ENCODE measurements at regions not wholly inside any gene's neighbourhood (a gene's known extent, or its start where the extent isn't known, plus 50 kb on each side); places are given as distances from the start of the nearest gene placed in this dataset.

- DNase-seq (ENCODE audit: low read depth in 2 of 3, low spot score in 2 of 3): no peak
Observed at GRCh38 chr10:78184851-78185692, 151.4 kb downstream of the RPS24 start.

DNA sequence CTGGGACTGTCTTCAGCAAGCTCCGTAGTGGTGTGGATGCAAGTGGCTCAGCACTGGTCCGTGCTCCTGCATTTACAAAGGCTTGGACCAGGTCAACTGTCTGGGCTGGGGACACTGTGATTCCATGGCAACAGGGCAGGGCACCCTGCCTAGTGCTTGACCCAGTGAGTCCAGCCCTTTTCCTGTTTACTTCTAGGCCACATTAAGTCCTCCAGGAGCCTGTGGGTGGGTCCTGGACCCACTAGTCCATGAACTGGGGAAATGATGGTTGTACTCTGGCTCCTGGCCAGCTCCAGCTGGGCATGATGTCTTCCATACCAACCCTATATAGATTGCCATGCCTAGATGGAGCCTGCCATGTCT lies 152.0 kb downstream of the RPS24 start:
- no peak for DNase-seq (ENCODE audit: low read depth in 2 of 3, low spot score in 2 of 3)

GRCh38 chr10:78186572-78186971 lies 152.9 kb downstream of the RPS24 start:
- no peak for DNase-seq (ENCODE audit: low read depth in 2 of 3, low spot score in 2 of 3)

DNA sequence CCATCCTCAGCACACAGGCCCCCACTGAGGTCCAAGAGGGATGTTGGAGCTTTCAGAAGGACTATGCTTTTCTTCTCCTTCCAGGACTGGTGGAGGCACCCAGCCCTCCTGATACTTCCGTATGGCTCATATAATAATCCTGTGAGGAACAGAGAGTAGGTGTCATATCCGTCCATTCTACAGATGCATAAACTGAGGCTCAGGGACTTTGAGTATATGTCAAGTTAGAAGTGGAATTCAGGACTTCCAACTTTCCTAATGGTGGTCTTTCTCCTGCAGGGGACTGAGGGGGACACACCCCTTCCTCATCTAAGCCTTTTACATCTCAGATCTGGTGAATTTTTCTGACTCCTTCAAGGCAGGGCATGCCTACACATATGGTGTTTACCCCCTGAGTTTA lies 153.7 kb downstream of the RPS24 start:
- DNase-seq (ENCODE audit: low read depth in 2 of 3, low spot score in 2 of 3): no peak

GRCh38 chr10:78188446-78188845 lies 154.8 kb downstream of the RPS24 start:
- no peak for DNase-seq (ENCODE audit: low read depth in 2 of 3, low spot score in 2 of 3)

- DNase-seq (ENCODE audit: low read depth in 2 of 3, low spot score in 2 of 3): no peak
Observed at GRCh38 chr10:78190051-78190825, 156.6 kb downstream of the RPS24 start.

DNA sequence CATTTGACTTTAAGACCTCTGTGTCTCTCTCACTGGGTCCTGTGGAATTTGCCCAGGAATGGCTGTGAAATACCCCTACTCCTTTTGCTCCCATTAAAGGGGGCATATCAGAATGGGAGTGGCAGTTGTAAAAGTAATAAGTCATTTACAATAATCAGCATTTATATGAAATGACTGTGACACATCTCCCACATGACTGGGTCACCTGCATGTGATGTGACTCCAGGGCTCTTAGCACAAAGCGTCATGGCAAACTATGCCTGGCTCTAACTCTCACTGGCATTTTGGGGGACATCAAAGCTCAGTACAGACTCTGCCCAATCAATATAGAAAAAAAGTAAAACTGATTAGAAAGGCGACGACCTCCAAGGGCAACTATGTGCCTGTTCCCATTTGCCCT lies 157.6 kb downstream of the RPS24 start:
- no peak for DNase-seq (ENCODE audit: low read depth in 2 of 3, low spot score in 2 of 3)

DNA sequence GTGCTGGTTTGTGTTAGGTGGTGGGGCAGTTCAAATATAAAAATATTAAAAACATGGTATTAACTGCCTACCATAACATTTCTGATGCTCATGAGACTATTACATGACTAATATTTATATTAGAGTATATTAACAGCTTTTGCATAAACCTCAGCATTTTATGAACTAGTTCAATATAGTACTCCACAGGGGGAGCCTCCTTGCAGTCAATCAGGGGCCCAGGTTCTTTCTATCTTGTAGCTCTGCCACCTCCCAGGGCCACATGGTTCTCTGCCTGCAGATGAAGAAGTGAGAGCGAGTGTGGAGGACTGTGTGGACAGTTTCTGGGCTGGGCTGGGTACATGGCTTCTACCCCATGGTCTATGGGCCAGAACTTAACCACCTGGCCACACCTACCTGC lies 159.5 kb downstream of the RPS24 start:
- DNase-seq (ENCODE audit: low read depth in 2 of 3, low spot score in 2 of 3): no peak

DNA sequence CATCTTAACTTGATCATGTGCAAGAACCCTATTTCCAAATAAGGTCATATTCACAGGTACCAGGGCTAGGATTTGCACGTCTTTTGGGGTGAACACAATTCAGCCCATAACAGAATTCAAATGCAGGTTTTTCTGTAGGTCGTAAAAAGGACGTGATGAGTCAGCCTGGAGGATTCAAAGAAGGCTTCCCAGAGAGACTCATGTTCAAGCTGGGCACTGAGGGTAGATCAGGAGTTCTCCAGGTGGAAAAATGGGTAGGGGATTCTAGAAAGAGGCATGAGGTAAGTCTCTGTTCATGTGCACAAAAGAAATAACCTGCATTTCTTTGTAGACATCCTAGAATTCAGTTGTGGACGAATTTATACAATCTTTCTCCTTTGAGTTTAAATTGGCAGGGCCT lies 160.4 kb downstream of the RPS24 start:
- no peak for DNase-seq (ENCODE audit: low read depth in 2 of 3, low spot score in 2 of 3)

DNA sequence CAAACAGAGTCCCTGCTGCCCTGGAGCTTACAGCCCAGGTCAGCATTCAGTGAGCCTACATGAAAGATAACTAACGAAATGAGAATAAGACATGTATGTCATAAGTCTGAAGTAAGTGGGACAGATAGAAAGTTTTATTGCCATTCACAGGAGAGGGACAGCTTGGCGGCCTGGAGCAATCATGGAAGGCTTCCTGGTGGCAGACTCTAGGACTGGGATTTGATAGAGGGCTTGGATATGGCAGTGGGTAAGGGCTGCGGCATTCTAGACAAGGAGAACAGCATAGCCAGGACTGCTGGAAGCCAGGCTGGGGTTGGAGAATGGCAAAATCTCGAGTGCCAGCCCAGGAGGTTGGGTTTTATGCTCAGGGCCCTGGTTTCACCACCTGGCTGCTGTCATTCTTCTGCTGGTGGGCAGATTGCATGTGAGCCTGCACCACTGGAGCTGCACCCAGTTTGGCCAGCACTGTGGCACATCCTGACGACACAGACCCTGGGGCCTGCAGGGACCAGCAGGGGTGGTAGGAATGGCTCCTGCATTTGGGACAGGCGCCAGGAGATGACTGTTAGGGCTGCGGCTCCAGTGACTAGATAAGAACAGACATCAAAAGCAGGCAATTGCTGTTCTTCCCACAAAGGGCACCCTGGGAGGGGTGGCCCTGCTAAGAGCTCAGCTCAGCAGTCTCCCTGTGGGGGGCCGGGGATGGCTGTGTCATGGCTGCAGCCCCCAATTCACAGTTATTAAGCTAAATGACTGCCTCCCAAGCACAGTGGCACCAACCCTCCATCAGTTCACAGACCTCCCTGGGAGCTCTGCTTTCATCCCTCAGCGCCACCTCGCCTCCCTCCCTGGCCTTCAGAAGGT lies 161.1 kb downstream of the RPS24 start:
- no peak for DNase-seq (ENCODE audit: low read depth in 2 of 3, low spot score in 2 of 3)

DNA sequence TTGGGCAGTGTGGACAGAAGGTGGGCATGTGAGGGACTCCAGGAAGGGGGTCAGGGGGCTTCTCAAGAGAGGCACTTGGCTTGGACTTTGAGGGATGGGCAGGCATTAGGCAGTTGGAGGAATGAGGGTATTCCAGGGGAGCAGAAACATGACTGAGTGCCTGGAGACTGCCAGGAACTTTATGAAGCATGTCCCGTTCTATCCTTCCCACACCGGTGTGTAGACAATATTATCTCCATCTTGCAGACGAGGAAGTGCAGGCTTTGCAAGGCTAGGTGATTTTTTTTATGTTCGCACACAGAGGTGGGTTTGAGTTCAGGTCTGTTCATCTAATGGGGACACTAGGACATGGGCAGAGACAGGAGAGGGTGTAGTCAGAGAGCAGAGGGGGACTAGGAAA lies 162.7 kb downstream of the RPS24 start:
- no peak for DNase-seq (ENCODE audit: low read depth in 2 of 3, low spot score in 2 of 3)

GRCh38 chr10:78196964-78197363 lies 163.3 kb downstream of the RPS24 start:
- no peak for DNase-seq (ENCODE audit: low read depth in 2 of 3, low spot score in 2 of 3)

DNA sequence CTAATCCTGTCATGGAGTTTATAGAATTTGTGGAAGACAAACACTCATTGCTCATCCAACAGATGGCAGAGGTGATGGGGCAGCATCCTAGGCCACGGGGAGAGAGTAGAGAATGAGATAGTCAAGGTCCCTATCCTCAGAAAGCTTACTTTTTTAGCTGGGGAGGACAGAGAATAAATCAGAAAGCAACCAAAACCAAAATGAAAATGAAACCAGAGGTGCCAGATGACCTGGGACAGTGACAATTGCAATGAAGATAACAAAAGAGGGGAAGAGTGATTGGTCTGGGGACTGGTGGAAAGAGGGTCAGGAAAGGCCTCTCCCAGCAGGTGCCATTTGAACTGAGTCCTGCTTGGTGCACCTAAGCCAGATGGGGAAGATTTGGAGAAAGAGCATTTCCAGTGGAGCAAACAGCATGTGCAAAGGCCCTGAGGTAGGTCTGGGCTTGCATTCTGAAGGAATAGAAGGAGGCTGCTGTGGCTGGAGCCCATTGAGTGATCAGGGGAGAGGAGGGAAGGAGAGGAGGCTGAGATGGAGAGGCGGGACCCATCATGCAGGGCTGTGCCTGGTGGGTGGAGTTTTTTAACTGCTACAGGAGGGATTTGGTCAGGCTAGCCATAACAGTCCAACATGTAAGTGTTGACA lies 164.1 kb downstream of the RPS24 start:
- no peak for DNase-seq (ENCODE audit: low read depth in 2 of 3, low spot score in 2 of 3)

DNA sequence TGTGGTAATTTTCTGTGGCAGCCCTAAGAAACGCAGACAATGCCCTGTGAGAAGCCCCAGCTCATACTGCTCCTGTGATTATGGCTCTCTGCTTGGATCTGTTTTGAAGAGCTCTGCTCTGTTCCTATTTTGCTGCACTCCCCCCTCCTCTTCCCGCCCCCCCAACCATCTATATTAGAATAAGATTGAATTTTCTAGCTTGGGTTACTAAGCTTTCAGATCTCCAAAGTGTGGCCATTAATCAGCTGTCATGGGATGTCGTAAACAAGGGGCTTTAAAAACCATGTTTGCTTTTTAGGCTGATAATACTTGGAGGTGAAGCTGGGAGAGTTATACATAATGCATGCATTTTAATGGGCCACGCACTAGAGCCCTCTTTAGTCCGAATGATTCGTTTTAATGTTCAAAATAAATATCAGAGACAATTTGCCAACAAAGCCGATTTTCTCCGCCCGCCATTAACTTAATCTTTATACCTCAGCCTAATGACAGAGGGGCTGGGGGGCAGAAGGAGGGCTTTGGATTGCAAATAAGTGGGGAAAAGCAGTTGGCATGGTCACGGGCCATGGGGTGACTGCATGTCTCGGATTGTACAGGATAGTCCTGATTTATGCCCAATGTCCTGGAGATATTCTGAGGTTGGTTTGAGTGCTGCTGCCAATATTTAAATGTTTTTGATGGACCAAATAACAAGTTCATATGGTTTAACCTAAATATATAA lies 165.5 kb downstream of the RPS24 start:
- DNase-seq (ENCODE audit: low read depth in 2 of 3, low spot score in 2 of 3): no peak

- no peak for DNase-seq (ENCODE audit: low read depth in 2 of 3, low spot score in 2 of 3)
Observed at GRCh38 chr10:78199759-78200158, 166.1 kb downstream of the RPS24 start.

DNA sequence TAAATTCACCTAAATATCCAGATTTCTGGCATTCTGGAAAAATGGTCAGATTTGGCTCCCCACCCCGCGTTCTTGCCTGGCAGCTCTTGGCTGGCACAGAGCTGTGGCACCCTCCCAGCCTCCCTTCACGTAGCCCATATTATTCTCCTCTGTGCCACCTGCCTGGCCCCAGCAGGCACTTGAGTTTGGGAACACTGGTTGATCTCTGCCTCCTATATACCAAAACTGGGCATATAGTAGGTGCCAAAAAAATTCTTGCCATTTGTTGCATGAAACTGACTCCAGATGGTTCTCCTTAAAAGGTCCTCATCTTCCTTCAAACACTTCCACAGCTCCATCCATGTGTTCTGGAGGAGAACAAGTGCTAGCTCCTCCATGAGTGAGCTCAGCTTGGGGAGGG lies 167.0 kb downstream of the RPS24 start:
- DNase-seq (ENCODE audit: low read depth in 2 of 3, low spot score in 2 of 3): no peak

GRCh38 chr10:78202386-78202785 lies 168.7 kb downstream of the RPS24 start:
- DNase-seq (ENCODE audit: low read depth in 2 of 3, low spot score in 2 of 3): no peak

- peak in 2 of 3 donors; percentile 29 to 42 for DNase-seq (ENCODE audit: low read depth in 2 of 3, low spot score in 2 of 3)
Observed at GRCh38 chr10:78203915-78204818, 170.5 kb downstream of the RPS24 start.

DNA sequence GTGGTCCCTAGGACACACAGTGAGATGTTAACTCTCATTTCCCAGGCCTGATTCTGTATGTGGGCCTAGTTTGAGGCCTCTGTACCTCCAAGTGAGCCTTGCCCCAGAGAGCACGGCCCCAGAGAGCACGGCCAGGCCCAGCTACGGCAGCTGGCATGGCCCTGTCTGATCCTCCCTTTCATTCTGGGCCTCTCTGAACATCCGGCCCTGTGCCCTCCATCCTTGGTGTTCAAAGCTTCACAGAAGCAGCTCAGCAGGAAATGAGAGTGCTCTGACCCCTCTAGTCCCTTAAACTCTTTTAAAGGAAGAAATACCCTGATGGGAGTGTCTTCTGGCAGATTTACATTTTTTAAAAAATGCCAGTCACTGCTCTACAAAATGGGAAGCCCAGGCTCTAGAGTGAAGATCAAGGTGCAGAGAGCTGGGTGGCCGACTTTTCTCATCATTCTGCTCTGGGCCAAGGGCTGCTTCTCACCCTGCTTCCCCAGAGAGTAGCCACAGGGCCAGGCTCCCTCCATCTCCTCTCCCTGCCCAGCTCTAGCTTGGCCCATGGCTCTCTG lies 171.9 kb downstream of the RPS24 start:
- peak in 1 of 3 donors; percentile 45 for DNase-seq (ENCODE audit: low read depth in 2 of 3, low spot score in 2 of 3)

Data from hematopoietic multipotent progenitor cell (in vitro differentiated cells).